IPS-18a (cell line): ENCODE measurements at regions not wholly inside any gene's neighbourhood (a gene's known extent, or its start where the extent isn't known, plus 50 kb on each side); places are given as distances from the start of the nearest gene placed in this dataset.

Experiments used
- H3K27ac ChIP-seq: one replicate; pipeline ENCODE4 v1.5.1; 2013; ENCODE audit warnings: low read length
- H3K27me3 ChIP-seq: one replicate; pipeline ENCODE4 v1.6.1; 2013; ENCODE audit warnings: mild to moderate bottlenecking, low read length; ENCODE audit not compliant: control insufficient read depth, insufficient read depth
- H3K36me3 ChIP-seq: one replicate; pipeline ENCODE4 v1.6.1; 2013; ENCODE audit warnings: low read depth, low read length; ENCODE audit not compliant: control insufficient read depth
- H3K4me1 ChIP-seq: one replicate; pipeline ENCODE4 v1.6.1; 2013; ENCODE audit warnings: low read depth, low read length; ENCODE audit not compliant: control insufficient read depth
- H3K4me3 ChIP-seq: one replicate; pipeline ENCODE4 v1.5.1; 2013; ENCODE audit warnings: low read length
- H3K9ac ChIP-seq: one replicate; pipeline ENCODE4 v1.6.1; 2013; ENCODE audit warnings: mild to moderate bottlenecking, low read length, moderate library complexity
- H3K9me3 ChIP-seq: one replicate; pipeline ENCODE4 v1.6.1; 2013; ENCODE audit warnings: low read depth, low read length; ENCODE audit not compliant: control insufficient read depth

DNA sequence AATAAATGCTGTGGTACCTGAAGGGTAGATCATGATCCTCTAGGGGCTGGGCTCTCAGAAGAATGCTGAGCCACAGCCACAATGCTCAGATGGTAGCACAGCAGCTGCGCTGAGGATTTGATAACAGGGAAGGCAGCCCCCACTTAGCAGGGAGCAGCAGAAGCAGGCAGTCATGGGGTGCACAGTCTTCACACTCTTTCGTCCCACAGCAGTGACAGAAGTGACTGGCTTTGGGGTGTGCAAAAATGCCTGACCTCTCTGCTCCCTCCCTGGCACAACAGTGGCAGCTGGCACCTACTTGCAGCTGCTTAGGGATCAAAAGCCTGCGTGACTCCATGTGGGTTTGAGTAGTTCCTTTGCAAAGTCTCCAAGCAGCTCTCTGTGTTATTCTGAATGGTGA lies 1349.8 kb upstream of the RAG2 start:
- no peaks in the 10 kb centered on the region for H3K27me3 ChIP-seq

DNA sequence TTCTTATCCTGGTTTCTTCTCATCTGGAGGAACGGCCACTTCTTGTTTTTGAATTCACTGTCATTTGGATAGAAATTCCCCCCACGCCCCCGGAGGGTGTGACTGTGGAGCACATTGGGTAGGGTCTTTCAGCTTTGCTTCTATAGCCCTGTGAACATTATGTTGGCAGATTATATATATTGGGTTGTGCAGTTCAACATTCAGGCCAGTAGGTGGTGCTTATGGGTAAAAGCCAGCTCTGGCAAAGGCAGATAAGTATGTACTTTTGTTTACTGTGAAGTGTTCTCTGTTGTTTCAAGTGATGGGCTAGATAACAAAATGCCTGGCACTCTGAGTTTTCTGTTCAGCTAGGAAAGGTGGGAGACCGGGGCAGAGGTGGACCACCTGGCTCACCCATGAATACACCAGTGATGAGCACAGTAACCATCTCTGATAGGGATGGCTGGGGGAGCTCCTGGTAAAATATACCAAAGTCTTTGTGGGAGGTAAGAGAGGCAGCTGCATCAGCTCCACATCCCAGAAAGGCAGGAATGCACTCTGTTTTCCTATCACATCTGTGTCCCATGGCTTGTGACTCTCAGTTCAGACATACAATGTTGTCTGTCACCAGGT lies 1348.2 kb upstream of the RAG2 start:
- H3K9ac ChIP-seq = no peak overlapping the region
- no peaks in the 10 kb centered on the region for H3K27me3 ChIP-seq
- H3K4me3 ChIP-seq = no peak overlapping the region
- no peaks in the 10 kb centered on the region for H3K4me1 ChIP-seq
- H3K9me3 ChIP-seq = no peaks in the 10 kb centered on the region
- H3K27ac ChIP-seq = no peak overlapping the region
- no peaks in the 10 kb centered on the region for H3K36me3 ChIP-seq

More for the DNA sequence above, 1349.8 kb upstream of the RAG2 start:
- no peak overlapping the region for H3K9ac ChIP-seq
- H3K4me1 ChIP-seq = no peaks in the 10 kb centered on the region
- H3K36me3 ChIP-seq = no peaks in the 10 kb centered on the region
- H3K27ac ChIP-seq = no peak overlapping the region
- no peak overlapping the region for H3K4me3 ChIP-seq
- H3K9me3 ChIP-seq = no peaks in the 10 kb centered on the region

DNA sequence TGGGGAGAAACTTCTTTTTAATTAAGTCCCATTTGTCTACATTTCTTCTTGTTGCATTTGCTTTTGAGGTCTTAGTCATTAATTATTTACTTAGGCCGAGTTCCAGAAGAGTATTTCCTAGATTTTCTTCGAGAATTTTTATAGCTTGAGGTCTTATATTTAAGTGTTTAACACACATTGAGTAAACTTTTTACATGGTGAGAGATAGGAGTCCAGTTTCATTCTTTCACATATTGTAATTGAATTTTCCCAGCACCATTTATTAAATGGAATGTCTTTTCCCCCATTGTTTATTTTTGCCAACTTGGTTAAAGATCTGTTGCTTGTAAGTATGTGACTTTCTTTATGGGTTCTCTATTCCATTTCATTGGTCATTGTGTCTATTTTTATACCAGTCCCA lies 1344.0 kb upstream of the RAG2 start:
- no peak overlapping the region for H3K27ac ChIP-seq
- H3K27me3 ChIP-seq = no peaks in the 10 kb centered on the region
- no peak overlapping the region for H3K4me3 ChIP-seq
- no peaks in the 10 kb centered on the region for H3K4me1 ChIP-seq
- no peak overlapping the region for H3K9ac ChIP-seq
- H3K9me3 ChIP-seq = no peaks in the 10 kb centered on the region
- no peaks in the 10 kb centered on the region for H3K36me3 ChIP-seq

DNA sequence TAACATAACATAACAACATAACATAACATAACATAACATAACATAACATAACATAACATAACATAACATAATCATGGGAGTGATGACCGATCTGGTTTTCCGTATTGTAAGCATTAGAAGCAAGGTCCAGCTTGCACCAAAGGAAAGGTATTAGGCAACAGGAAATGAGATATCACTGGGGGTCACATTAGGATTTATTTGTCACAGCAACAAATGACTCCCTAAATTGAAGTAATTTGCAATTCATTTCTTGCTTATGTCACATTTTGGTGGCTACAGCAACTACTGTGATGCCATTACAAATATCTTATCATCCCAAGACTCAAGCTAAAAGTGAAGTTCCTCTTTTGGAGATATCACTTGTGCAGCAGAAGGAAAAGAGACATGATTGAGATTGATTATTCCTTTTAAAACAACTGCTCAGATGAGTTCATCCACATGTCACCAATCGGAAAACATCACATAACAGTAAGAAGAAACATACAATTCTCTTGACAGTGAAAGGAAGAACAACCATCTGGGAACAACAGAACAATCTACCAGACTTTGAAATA lies 1331.1 kb upstream of the RAG2 start:
- Histone ChIP-seq H3K27me3 (no peaks in the 10 kb centered on the region), H3K9me3 (peaks cover 5% of the 10 kb centered on the region), H3K4me1 (no peaks in the 10 kb centered on the region), H3K36me3 (no peaks in the 10 kb centered on the region), H3K4me3 (no peak overlapping the region), H3K9ac (no peak overlapping the region), H3K27ac (no peak overlapping the region)

DNA sequence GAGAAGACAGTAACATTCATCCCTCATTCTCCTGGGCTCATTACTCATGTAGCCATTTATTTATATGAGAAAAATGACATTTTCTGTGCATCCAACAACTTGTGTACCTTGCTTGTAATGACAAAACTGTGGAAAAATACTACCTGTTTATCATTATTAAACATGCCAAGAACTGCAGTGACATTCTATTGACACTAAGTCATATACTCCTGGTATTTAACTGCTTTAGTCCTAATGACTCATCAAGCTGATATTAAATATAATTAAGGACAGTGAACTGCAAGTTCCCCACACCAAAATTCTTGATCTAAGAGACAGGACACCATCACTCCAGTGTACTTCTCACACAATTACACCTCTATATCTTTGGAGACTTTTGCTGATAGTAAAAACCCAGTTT lies 1328.7 kb upstream of the RAG2 start:
- Histone ChIP-seq H3K9me3 (no peaks in the 10 kb centered on the region), H3K9ac (no peak overlapping the region), H3K27me3 (no peaks in the 10 kb centered on the region), H3K4me3 (no peak overlapping the region), H3K36me3 (no peaks in the 10 kb centered on the region), H3K4me1 (no peaks in the 10 kb centered on the region), H3K27ac (no peak overlapping the region)

DNA sequence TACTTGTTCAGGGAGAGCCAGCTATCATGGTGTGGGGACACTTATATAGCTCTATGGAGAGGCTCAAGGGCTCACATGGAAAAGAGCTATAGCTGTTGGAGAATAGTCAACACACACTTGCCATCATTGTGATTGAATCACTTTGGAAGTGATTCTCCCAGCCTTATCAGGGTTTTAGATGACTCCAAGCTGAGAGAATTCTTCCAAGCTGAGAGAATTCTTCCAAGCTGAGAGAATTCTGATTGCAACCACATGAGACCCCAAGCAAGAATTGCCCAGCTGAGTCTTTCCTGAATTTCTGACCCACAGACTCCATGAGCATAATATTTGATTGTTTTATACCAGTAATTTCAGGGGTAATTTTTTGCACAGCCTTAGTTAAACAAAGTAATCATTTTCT lies 1318.3 kb upstream of the RAG2 start:
- Histone ChIP-seq H3K27me3 (no peaks in the 10 kb centered on the region), H3K9ac (no peak overlapping the region), H3K27ac (no peak overlapping the region), H3K9me3 (no peaks in the 10 kb centered on the region), H3K4me3 (no peak overlapping the region), H3K4me1 (peaks cover 5% of the 10 kb centered on the region), H3K36me3 (no peaks in the 10 kb centered on the region)

DNA sequence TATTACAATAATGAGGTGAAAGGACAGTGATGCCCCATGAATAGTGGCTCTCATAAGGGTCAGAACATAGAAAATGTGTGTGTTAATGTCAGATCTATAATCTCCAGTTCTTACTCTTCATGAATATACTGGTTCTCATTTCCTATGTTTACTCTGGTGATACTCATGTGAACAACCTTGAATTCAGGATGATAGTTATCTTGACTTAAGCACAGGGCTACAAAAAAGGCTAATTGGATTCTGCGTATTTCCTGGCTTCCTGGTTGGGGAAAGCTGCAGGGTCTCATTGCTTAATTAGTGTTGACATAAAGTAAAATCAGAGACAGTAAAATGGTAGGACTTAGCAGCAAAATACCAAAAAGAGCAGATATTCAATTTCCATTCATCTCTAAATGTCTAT lies 1316.8 kb upstream of the RAG2 start:
- no peak overlapping the region for H3K27ac ChIP-seq
- H3K4me3 ChIP-seq = no peak overlapping the region
- H3K27me3 ChIP-seq = no peaks in the 10 kb centered on the region
- H3K36me3 ChIP-seq = no peaks in the 10 kb centered on the region
- H3K9me3 ChIP-seq = no peaks in the 10 kb centered on the region
- peaks cover 5% of the 10 kb centered on the region for H3K4me1 ChIP-seq
- H3K9ac ChIP-seq = no peak overlapping the region

DNA sequence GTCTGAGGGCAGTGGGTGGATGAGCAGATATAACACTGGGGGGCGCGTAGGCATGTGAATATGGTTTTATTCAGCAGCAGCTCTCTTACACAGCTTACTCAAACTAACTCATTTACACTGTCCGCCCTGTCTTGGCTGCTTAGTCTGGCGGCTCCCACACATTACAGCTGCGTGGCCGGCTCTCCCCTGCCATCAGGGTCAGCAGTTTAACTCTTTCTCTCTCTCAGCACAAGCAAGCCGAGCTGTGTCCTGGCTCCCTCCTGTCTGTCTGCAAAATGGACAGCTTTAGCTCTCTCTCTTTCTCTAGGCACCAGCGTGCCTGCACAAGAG lies 1310.1 kb upstream of the RAG2 start:
- H3K36me3 ChIP-seq = no peaks in the 10 kb centered on the region
- no peaks in the 10 kb centered on the region for H3K4me1 ChIP-seq
- no peaks in the 10 kb centered on the region for H3K9me3 ChIP-seq
- no peak overlapping the region for H3K9ac ChIP-seq
- H3K27ac ChIP-seq = no peak overlapping the region
- no peak overlapping the region for H3K4me3 ChIP-seq
- no peaks in the 10 kb centered on the region for H3K27me3 ChIP-seq

DNA sequence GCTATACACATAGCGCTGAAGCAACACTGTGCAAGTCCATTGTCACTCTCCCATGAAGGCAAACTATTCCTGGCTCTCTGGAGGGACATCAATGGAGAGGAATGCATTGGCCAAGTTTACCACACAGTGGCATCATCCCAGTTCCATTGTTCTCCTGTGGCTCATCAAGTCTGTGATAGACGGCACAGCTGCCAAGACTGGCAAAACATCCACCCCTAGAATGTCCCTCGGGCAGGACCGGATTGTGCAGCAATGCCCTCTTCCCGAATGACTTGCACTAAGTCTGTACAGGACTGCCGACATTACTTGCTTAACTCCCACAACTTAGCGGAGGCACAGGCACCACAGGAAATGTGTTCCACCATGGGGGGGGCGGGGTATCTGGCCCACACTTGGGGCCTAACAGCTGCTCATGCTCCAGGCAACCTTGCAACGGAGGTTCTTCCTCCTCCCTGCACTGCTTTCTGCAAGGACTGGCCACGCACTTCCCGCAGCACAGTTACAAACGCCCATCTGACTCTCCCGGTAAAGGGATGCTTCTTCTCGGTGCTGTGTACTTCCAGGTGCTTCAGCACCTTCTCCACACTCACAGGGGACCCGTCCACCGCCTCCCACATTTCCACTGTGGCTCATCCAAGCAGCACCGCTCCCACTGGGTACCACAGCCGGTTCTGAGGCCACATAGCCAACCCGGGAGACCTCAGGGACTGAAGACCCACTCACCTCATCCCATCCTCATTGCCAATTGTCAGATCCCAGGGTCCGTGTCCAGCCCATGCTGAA lies 1309.6 kb upstream of the RAG2 start:
- Histone ChIP-seq H3K9me3 (no peaks in the 10 kb centered on the region), H3K27me3 (no peaks in the 10 kb centered on the region), H3K4me1 (no peaks in the 10 kb centered on the region), H3K36me3 (no peaks in the 10 kb centered on the region), H3K9ac (no peak overlapping the region), H3K4me3 (no peak overlapping the region), H3K27ac (no peak overlapping the region)

DNA sequence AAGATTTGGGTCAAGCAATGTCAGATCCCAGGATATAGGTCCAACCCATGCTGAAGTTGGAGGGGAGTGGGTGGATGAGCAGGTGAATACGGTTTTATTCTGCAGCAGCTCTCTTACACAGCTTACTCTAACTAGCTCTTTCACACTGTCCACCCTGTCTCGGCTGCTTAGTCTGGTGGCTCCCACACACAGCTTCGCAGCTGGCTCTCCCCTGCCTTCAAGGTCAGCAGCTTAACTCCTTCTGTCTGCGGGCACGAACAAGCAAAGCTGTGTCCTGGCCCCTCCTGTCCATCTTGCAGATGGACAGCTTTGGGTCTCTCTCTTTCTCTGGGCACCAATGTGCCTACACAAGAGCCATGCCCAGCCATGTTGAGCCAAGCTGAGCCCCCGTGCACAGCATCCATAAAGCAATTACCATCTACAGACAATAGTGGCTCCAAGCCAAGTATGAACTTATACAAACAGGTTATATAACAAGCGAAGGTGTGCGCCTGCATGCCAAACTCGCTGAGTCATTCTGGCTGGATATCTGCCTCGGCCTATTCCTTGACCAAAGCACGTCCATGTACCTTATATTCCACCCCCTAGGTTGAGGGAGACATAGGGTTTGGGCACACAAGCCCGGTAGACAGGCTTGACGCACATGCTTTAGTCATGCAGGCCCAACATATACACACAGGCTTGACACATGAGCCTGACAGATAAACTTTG lies 1307.8 kb upstream of the RAG2 start:
- Histone ChIP-seq H3K4me3 (no peak overlapping the region), H3K27ac (no peak overlapping the region), H3K4me1 (no peaks in the 10 kb centered on the region), H3K27me3 (no peaks in the 10 kb centered on the region), H3K9ac (no peak overlapping the region), H3K36me3 (no peaks in the 10 kb centered on the region), H3K9me3 (no peaks in the 10 kb centered on the region)

DNA sequence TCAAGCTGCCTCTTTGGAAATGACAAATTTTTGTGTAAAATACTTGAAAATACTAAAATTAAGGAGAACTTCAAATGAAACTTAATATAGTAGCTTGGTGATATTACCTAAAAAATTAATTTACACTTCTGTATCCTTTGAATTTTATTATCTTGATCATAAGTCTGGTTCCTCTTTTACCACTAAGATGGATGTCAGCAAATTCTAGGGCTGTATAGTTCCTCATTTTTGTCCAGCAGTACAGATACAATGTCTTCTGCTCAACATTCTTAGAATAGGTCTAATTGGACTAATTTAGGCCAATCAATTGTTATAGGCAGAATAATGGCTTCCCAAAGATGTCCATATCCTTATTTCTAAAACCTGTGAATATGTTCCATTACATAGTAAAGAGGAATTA lies 1298.0 kb upstream of the RAG2 start:
- H3K4me1 ChIP-seq = no peaks in the 10 kb centered on the region
- no peak overlapping the region for H3K4me3 ChIP-seq
- no peak overlapping the region for H3K9ac ChIP-seq
- H3K27ac ChIP-seq = no peak overlapping the region
- H3K36me3 ChIP-seq = no peaks in the 10 kb centered on the region
- peaks cover 10% of the 10 kb centered on the region for H3K9me3 ChIP-seq
- no peaks in the 10 kb centered on the region for H3K27me3 ChIP-seq
